Transverse colon (tissue), 4 donors: ENCODE measurements at regions not wholly inside any gene's neighbourhood (a gene's known extent, or its start where the extent isn't known, plus 50 kb on each side); places are given as distances from the start of the nearest gene placed in this dataset.

Source experiments
- DNase-seq: peaks from one replicate; pipeline ENCODE4 v3.0.0-alpha.2; 2019
- H3K27ac ChIP-seq, 4 donors: fragments of 200-600 bp; sonication (generic); 2 replicates each; pipeline ENCODE4 v1.5.1; 2016 to 2018; ENCODE audit warnings: inconsistent platforms in 4 of 4
- H3K27me3 ChIP-seq: fragments of 200-600 bp; sonication (generic); 2 replicates; pipeline ENCODE4 v1.5.1; 2017; ENCODE audit warnings: inconsistent platforms
- H3K36me3 ChIP-seq, 4 donors: fragments of 200-600 bp; sonication (generic); 2 replicates each; pipeline ENCODE4 v1.5.1; 2017 to 2019; ENCODE audit warnings: inconsistent platforms in 4 of 4
- H3K4me1 ChIP-seq, 4 donors: fragments of 200-600 bp; sonication (generic); 2 replicates each; pipeline ENCODE4 v1.5.1; 2017 to 2020; ENCODE audit warnings: inconsistent platforms in 4 of 4
- H3K4me3 ChIP-seq, 4 donors: fragments of 200-600 bp; sonication (generic); 1 replicate in 1 of 4; 2 replicates in 3 of 4; pipeline versions ENCODE4 v1.5.1 to v1.6.1; 2017 to 2019; ENCODE audit warnings: inconsistent platforms in 4 of 4
- H3K9me3 ChIP-seq, 2 donors: fragments of 200-600 bp; sonication (generic); 2 replicates each; pipeline ENCODE4 v1.5.1; 2017 to 2019; ENCODE audit warnings: inconsistent platforms in 2 of 2
- EP300 ChIP-seq: sonication (generic); formaldehyde crosslinking; IDR thresholded peaks from one replicate; pipeline ENCODE4 v1.6.1; 2017; ENCODE audit warnings: antibody characterized with exemption, low read depth
- POLR2A ChIP-seq: fragments of 450-650 bp; IDR thresholded peaks from one replicate; pipeline ENCODE4 v1.6.1; 2016; ENCODE audit warnings: antibody characterized with exemption, mild to moderate bottlenecking, moderate library complexity
- POLR2AphosphoS5 ChIP-seq, 3 donors: sonication (generic); formaldehyde crosslinking; IDR thresholded peaks; one replicate each; pipeline ENCODE4 v1.6.1; 2016; ENCODE audit warnings: antibody characterized with exemption in 3 of 3
- WGBS, 2 donors: methylation state at CpG; one replicate each; pipeline ENCODE4 v1.1.5; 2018; ENCODE audit warnings: low coverage in 1 of 2; 5-methylcytosine and 5-hydroxymethylcytosine counted together
- in situ Hi-C, 4 donors: fragments of 200-750 bp; cut with MboI; loops; one replicate each; pipeline versions ENCODE4 v1.15.0 to v1.15.1; 2017; ENCODE audit warnings: low sequenced_read_pairs in 3 of 4, low pct_ligation_motif_present in 1 of 4, low pct_unique_long_range_greater_than_20kb in 1 of 4
- intact Hi-C: fragments of 100-400 bp; cut with DNase I; formaldehyde crosslinking; loops from one replicate; pipeline ENCODE4 v1.15.1; 2023; ENCODE audit warnings: low total_unique reads
- TF ChIP-seq, protein P1 (sequence below), 5 experiments: fragments of 200-600 bp in 3 of 5; fragments of 450-650 bp in 2 of 5; sonication (generic) in 3 of 5; IDR thresholded peaks; 1 replicate in 2 of 5; 2 replicates in 3 of 5; pipeline ENCODE4 v1.5.1; 2016 to 2017; ENCODE audit warnings: antibody characterized with exemption in 5 of 5, inconsistent platforms in 3 of 5, mild to moderate bottlenecking in 2 of 5, moderate library complexity in 1 of 5

DNA sequence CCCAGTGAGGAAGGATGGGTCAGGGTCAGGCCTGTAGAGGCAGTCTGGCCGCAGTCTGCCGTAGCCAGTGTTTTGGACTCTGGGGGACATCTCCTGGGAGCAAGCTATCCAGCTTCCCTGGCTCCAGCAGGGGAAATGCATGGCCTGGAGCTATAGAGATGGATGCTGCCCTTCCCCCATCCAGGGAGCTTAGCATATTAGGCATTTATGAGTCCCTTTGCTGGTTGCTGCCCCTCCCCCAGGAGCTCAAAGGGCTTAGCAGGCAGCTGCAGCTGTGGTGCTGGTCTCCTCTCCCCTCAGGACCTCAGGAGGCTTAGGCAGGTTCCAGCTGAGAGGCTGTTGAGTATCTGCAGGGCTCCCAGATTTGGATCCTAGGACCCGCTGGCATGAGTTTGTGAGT lies 1158.7 kb downstream of the DTWD2 start:
- no peaks in the 10 kb centered on the region for H3K36me3 ChIP-seq
- H3K9me3 ChIP-seq: peaks cover 0 to 5% of the 10 kb centered on the region in 2 donors
- no peak overlapping the region for H3K27ac ChIP-seq
- 83% methylated on average over 3 of the region's 3 CpGs; no CpG with 5 or more reads in 1 of the 2 donors for WGBS, 2 donors
- in situ Hi-C loops: no loop called here
- TF ChIP-seq EP300: no peak
- TF ChIP-seq, protein P1, sequence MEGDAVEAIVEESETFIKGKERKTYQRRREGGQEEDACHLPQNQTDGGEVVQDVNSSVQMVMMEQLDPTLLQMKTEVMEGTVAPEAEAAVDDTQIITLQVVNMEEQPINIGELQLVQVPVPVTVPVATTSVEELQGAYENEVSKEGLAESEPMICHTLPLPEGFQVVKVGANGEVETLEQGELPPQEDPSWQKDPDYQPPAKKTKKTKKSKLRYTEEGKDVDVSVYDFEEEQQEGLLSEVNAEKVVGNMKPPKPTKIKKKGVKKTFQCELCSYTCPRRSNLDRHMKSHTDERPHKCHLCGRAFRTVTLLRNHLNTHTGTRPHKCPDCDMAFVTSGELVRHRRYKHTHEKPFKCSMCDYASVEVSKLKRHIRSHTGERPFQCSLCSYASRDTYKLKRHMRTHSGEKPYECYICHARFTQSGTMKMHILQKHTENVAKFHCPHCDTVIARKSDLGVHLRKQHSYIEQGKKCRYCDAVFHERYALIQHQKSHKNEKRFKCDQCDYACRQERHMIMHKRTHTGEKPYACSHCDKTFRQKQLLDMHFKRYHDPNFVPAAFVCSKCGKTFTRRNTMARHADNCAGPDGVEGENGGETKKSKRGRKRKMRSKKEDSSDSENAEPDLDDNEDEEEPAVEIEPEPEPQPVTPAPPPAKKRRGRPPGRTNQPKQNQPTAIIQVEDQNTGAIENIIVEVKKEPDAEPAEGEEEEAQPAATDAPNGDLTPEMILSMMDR (IDR thresholded peaks at IDR 0.05): no peak
- no peak for TF ChIP-seq POLR2AphosphoS5 (IDR thresholded peaks at IDR 0.05)
- TF ChIP-seq POLR2A: no peak
- DNase-seq: no peak
- no peaks in the 10 kb centered on the region for H3K4me1 ChIP-seq
- H3K4me3 ChIP-seq: no peak overlapping the region
- no peaks in the 10 kb centered on the region for H3K27me3 ChIP-seq
- intact Hi-C loops: no loop called here

DNA sequence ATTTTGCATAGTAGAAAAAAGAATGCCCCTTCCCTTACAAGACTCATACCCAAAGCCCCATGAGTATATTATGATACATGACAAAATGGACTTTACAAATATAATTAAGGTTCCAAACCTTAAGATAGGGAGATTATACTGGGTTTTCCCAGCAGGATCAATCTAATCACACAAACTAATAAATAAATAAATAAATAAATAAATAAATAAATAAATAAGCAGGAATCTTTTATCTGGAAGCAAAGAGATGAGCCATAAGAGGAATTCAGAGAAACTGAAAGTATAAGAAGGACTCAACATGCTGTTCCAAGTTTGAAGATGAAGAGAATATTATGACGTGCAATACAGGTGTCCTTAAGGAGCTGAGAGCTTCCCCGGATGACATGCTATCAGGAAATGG lies 1174.5 kb downstream of the DTWD2 start:
- Histone ChIP-seq H3K27me3 (no peaks in the 10 kb centered on the region), H3K27ac (no peak overlapping the region), H3K36me3 (no peaks in the 10 kb centered on the region), H3K4me1 (no peaks in the 10 kb centered on the region), H3K9me3 (no peaks in the 10 kb centered on the region), H3K4me3 (no peak overlapping the region)
- intact Hi-C loops (no loop called here), in situ Hi-C loops (no loop called here)
- no peak for DNase-seq
- no peak for TF ChIP-seq EP300
- TF ChIP-seq POLR2AphosphoS5 (IDR thresholded peaks at IDR 0.05): no peak
- TF ChIP-seq, protein P1 (IDR thresholded peaks at IDR 0.05): no peak
- TF ChIP-seq POLR2A: no peak
- WGBS, 2 donors: 84 to 88% methylated on average over 2 of the region's 2 CpGs

DNA sequence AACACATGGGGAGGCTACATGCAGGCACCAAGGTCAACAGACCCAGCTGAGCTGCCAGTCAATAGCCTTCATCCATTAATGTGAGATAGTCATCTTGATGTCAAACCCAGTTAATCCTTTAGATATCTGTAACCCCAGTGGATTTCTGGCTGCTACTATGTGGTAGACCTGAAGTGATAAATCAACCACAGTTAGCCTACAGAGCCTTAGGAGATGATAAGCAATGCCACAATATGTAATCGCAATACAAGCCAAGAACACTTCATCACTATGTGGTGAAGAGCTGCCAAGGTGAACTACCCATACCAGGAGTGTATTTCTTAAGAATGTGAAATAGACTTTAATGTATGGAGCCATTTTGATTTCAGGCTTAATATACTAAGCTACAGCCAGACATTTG lies 1175.5 kb downstream of the DTWD2 start:
- WGBS, 2 donors: 87 to 100% methylated on average over 1 of the region's 1 CpG
- TF ChIP-seq, protein P1 (IDR thresholded peaks at IDR 0.05): no peak
- TF ChIP-seq EP300 (no peak), POLR2A (no peak), POLR2AphosphoS5 (IDR thresholded peaks at IDR 0.05) (no peak)
- no peak for DNase-seq
- H3K27ac ChIP-seq: no peak overlapping the region
- in situ Hi-C loops (no loop called here), intact Hi-C loops (no loop called here)
- no peaks in the 10 kb centered on the region for H3K27me3 ChIP-seq
- no peaks in the 10 kb centered on the region for H3K36me3 ChIP-seq
- no peaks in the 10 kb centered on the region for H3K4me1 ChIP-seq
- H3K4me3 ChIP-seq: no peak overlapping the region
- no peaks in the 10 kb centered on the region for H3K9me3 ChIP-seq

DNA sequence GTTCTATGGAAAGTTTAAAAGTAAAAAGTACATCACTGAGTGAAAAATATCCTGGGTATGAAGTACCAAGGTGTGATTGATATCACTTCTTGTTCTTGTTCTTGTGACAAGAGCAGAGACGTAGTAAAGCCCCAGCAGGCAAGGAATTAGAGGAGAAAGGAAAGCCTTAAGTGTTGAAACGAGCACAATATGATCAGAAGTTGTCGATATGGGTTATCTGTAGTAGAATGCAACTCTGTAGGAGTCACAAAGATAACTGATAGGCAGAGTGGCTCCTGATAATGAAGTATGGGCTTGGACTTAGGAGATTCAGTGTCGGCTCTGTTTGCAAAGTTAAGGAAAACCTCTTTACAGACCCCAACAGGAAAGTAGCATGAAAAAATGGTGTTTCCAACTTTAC lies 1179.1 kb downstream of the DTWD2 start:
- H3K27me3 ChIP-seq: no peaks in the 10 kb centered on the region
- TF ChIP-seq POLR2AphosphoS5 (IDR thresholded peaks at IDR 0.05): no peak
- no peak for TF ChIP-seq EP300
- TF ChIP-seq, protein P1 (IDR thresholded peaks at IDR 0.05): no peak
- no peak for TF ChIP-seq POLR2A
- no peaks in the 10 kb centered on the region for H3K36me3 ChIP-seq
- in situ Hi-C loops (no loop called here), intact Hi-C loops (no loop called here)
- 40 to 67% methylated on average over 3 to 4 of the region's 4 CpGs for WGBS, 2 donors
- H3K4me3 ChIP-seq: no peak overlapping the region
- no peaks in the 10 kb centered on the region for H3K9me3 ChIP-seq
- no peak for DNase-seq
- no peaks in the 10 kb centered on the region for H3K4me1 ChIP-seq
- H3K27ac ChIP-seq: no peak overlapping the region
